SK-N-SH (cell line): ENCODE measurements at regions not wholly inside any gene's neighbourhood (a gene's known extent, or its start where the extent isn't known, plus 50 kb on each side); places are given as distances from the start of the nearest gene placed in this dataset.

Experiments used
- EP300 ChIP-seq, 2 experiments: IDR thresholded peaks; 2 replicates each; pipeline versions ENCODE4 v1.4.0 to v1.6.1; 2012; ENCODE audit warnings: borderline replicate concordance in 1 of 2, low read depth in 1 of 2, low read length in 1 of 2
- GABPA ChIP-seq: IDR thresholded peaks from 2 replicates; pipeline ENCODE4 v1.4.0; 2012; ENCODE audit warnings: low read depth, mild to moderate bottlenecking
- NFIC ChIP-seq: IDR thresholded peaks from 2 replicates; pipeline ENCODE4 v1.4.0; 2012; ENCODE audit warnings: borderline replicate concordance
- TF ChIP-seq, protein P1 (sequence below): IDR thresholded peaks from 2 replicates; pipeline ENCODE4 v1.4.0; 2012; ENCODE audit warnings: low read depth, borderline replicate concordance
- TF ChIP-seq, protein P2 (sequence below): fragments of 200-600 bp; sonication (generic); IDR thresholded peaks from 2 replicates; pipeline ENCODE4 v1.6.1; 2017; ENCODE audit warnings: antibody characterized with exemption, mild to moderate bottlenecking, moderate library complexity

DNA sequence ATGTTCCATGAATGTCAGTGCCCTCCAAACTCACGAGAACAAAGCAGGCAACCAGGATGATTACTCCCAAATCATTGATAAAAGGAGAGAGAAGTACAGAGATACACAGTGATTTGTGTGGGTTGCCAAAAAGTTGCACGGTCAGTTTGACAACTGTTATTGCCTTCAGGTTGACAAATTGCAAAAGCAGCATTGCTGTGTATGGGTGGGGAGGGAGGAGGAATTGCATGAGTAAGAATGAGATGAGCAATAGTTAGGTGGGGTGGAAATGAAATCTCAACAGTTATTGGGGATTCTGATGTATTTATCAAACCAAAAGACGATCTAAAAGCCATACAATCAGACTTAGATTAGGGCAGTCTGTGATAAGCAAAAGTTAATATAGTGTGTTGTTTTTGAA, 93.7 kb downstream of the NTMT2 start:
- no peak for TF ChIP-seq GABPA
- TF ChIP-seq, protein P1, sequence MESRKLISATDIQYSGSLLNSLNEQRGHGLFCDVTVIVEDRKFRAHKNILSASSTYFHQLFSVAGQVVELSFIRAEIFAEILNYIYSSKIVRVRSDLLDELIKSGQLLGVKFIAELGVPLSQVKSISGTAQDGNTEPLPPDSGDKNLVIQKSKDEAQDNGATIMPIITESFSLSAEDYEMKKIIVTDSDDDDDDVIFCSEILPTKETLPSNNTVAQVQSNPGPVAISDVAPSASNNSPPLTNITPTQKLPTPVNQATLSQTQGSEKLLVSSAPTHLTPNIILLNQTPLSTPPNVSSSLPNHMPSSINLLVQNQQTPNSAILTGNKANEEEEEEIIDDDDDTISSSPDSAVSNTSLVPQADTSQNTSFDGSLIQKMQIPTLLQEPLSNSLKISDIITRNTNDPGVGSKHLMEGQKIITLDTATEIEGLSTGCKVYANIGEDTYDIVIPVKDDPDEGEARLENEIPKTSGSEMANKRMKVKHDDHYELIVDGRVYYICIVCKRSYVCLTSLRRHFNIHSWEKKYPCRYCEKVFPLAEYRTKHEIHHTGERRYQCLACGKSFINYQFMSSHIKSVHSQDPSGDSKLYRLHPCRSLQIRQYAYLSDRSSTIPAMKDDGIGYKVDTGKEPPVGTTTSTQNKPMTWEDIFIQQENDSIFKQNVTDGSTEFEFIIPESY, result no peak
- TF ChIP-seq NFIC, result no peak
- TF ChIP-seq, protein P2, sequence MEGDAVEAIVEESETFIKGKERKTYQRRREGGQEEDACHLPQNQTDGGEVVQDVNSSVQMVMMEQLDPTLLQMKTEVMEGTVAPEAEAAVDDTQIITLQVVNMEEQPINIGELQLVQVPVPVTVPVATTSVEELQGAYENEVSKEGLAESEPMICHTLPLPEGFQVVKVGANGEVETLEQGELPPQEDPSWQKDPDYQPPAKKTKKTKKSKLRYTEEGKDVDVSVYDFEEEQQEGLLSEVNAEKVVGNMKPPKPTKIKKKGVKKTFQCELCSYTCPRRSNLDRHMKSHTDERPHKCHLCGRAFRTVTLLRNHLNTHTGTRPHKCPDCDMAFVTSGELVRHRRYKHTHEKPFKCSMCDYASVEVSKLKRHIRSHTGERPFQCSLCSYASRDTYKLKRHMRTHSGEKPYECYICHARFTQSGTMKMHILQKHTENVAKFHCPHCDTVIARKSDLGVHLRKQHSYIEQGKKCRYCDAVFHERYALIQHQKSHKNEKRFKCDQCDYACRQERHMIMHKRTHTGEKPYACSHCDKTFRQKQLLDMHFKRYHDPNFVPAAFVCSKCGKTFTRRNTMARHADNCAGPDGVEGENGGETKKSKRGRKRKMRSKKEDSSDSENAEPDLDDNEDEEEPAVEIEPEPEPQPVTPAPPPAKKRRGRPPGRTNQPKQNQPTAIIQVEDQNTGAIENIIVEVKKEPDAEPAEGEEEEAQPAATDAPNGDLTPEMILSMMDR, result no peak
- no peak for TF ChIP-seq EP300 (IDR thresholded peaks at IDR 0.05; ENCODE audit: borderline replicate concordance in 1 of 2, low read depth in 1 of 2, low read length in 1 of 2)
